T-cell (primary cell): ENCODE measurements at regions not wholly inside any gene's neighbourhood (a gene's known extent, or its start where the extent isn't known, plus 50 kb on each side); places are given as distances from the start of the nearest gene placed in this dataset.

Source experiments
- ATAC-seq, 4 experiments: fragments of 200-7000 bp in 3 of 4; fragments of 150-1000 bp in 1 of 4; cut with Tn5 transposase; replicated peaks in 1 of 4; 1 replicate in 3 of 4; 2 replicates in 1 of 4; pipeline ENCODE4 v1.10.0; 2021; ENCODE audit warnings: moderate library complexity in 3 of 4, mild to moderate bottlenecking in 2 of 4, moderate number of reproducible peaks in 1 of 4
- CTCF ChIA-PET, 2 donors: fragments of 300-600 bp; sonication (Branson Sonifier 250); formaldehyde crosslinking; loops; one replicate each; lab custom pipeline; 2022; ENCODE audit warnings: antibody characterized with exemption in 2 of 2; lab: Charles Lee
- POLR2A ChIA-PET, 2 donors: fragments of 300-600 bp; sonication (Branson Sonifier 250); formaldehyde crosslinking; loops; one replicate each; lab custom pipeline; 2022; ENCODE audit warnings: antibody characterized with exemption in 2 of 2; lab: Charles Lee
- DNase-seq, 35 experiments: peaks; one replicate each; pipeline versions ENCODE4 v3.0.0 to v3.0.0-alpha.2; 2013 to 2023
- H3K27ac ChIP-seq: one replicate; pipeline ENCODE4 v1.5.1; 2013; ENCODE audit warnings: low read length
- H3K27me3 ChIP-seq, 2 experiments: replicated peaks in 1 of 2; 1 replicate in 1 of 2; 2 replicates in 1 of 2; pipeline versions ENCODE4 v1.6.1 to v1.7.0; 2013; ENCODE audit warnings: low read length in 1 of 2, mixed read lengths in 1 of 2; ENCODE audit not compliant: control insufficient read depth in 2 of 2, insufficient read depth in 2 of 2; ENCODE audit errors: extremely low read depth in 1 of 2
- H3K36me3 ChIP-seq, 2 donors: 1 replicate in 1 of 2; 2 replicates in 1 of 2; pipeline versions ENCODE4 v1.6.1 to v1.7.0; 2013; ENCODE audit warnings: low read length in 1 of 2; ENCODE audit not compliant: control insufficient read depth in 2 of 2, insufficient read depth in 1 of 2; ENCODE audit errors: extremely low read depth in 1 of 2
- H3K4me1 ChIP-seq, 2 experiments: 1 replicate in 1 of 2; 2 replicates in 1 of 2; pipeline versions ENCODE4 v1.6.1 to v1.7.0; 2013; ENCODE audit warnings: low read length in 2 of 2, mixed read lengths in 1 of 2; ENCODE audit not compliant: insufficient read depth in 2 of 2, control insufficient read depth in 1 of 2; ENCODE audit errors: extremely low read depth in 1 of 2
- H3K4me3 ChIP-seq, 2 donors: 1 replicate in 1 of 2; 2 replicates in 1 of 2; pipeline versions ENCODE4 v1.5.1 to v1.7.0; 2013; ENCODE audit warnings: mild to moderate bottlenecking in 2 of 2, low read length in 1 of 2, moderate library complexity in 1 of 2; ENCODE audit not compliant: control insufficient read depth in 1 of 2; ENCODE audit errors: extremely low read depth in 1 of 2
- H3K9me3 ChIP-seq: 2 replicates; pipeline ENCODE4 v1.7.0; 2013
- H3K27ac Mint-ChIP-seq, 2 donors: one replicate each; pipeline ENCODE4 v1.8.0; 2020 to 2021; ENCODE audit warnings: mild to moderate bottlenecking in 2 of 2, mixed read lengths in 2 of 2
- H3K27me3 Mint-ChIP-seq, 2 donors: one replicate each; pipeline ENCODE4 v1.8.0; 2021 to 2022; ENCODE audit warnings: mixed read lengths in 2 of 2
- H3K36me3 Mint-ChIP-seq: one replicate; pipeline ENCODE4 v1.8.0; 2021; ENCODE audit warnings: mixed read lengths
- H3K4me1 Mint-ChIP-seq, 3 donors: one replicate each; pipeline ENCODE4 v1.8.0; 2020 to 2022; ENCODE audit warnings: mixed read lengths in 3 of 3, mild to moderate bottlenecking in 1 of 3
- H3K4me3 Mint-ChIP-seq, 3 donors: one replicate each; pipeline ENCODE4 v1.8.0; 2020 to 2022; ENCODE audit warnings: mild to moderate bottlenecking in 3 of 3, mixed read lengths in 3 of 3, moderate library complexity in 3 of 3
- H3K9me3 Mint-ChIP-seq, 3 donors: one replicate each; pipeline ENCODE4 v1.8.0; 2020 to 2022; ENCODE audit warnings: mixed read lengths in 3 of 3
- WGBS: methylation state at CpG from one replicate; pipeline ENCODE4 v1.1.5; 2013; ENCODE audit warnings: missing lambda C conversion rate; ENCODE audit not compliant: insufficient coverage; 5-methylcytosine and 5-hydroxymethylcytosine counted together

GRCh38 chr5:2371419-2371710, 380.1 kb downstream of the IRX2 start:
- WGBS: 89% methylated on average over 14 of the region's 14 CpGs
- Mint-ChIP-seq H3K4me1 (no peaks in the 10 kb centered on the region), H3K27me3 (no peaks in the 10 kb centered on the region), H3K36me3 (no peaks in the 10 kb centered on the region), H3K9me3 (peaks cover 4 to 15% (median 13%) of the 10 kb centered on the region in 3 donors), H3K4me3 (no peak overlapping the region), H3K27ac (no peak overlapping the region)
- ChIA-PET CTCF (no interaction called here), POLR2A (no interaction called here)
- no peaks in the 10 kb centered on the region for H3K36me3 ChIP-seq
- ATAC-seq (no peak), DNase-seq (no peak)
- H3K9me3 ChIP-seq: no peaks in the 10 kb centered on the region
- H3K4me1 ChIP-seq: no peaks in the 10 kb centered on the region
- no peak overlapping the region for H3K4me3 ChIP-seq
- H3K27me3 ChIP-seq: no peaks in the 10 kb centered on the region
- no peak overlapping the region for H3K27ac ChIP-seq

GRCh38 chr5:2370626-2371418, 380.7 kb downstream of the IRX2 start:
- whole genome bisulfite sequencing: 95% methylated on average over 13 of the region's 24 CpGs
- Histone ChIP-seq H3K27ac (no peak overlapping the region), H3K4me3 (no peak overlapping the region), H3K27me3 (no peaks in the 10 kb centered on the region), H3K4me1 (no peaks in the 10 kb centered on the region), H3K9me3 (no peaks in the 10 kb centered on the region), H3K36me3 (no peaks in the 10 kb centered on the region)
- no peaks in the 10 kb centered on the region for H3K4me1 Mint-ChIP-seq
- ChIA-PET POLR2A (no interaction called here), CTCF (no interaction called here)
- H3K4me3 Mint-ChIP-seq: no peak overlapping the region
- no peak for ATAC-seq
- no peaks in the 10 kb centered on the region for H3K36me3 Mint-ChIP-seq
- no peak for DNase-seq
- H3K9me3 Mint-ChIP-seq: peaks cover 4 to 15% (median 13%) of the 10 kb centered on the region in 3 donors
- H3K27me3 Mint-ChIP-seq: no peaks in the 10 kb centered on the region
- H3K27ac Mint-ChIP-seq: no peak overlapping the region

GRCh38 chr5:2369178-2369577, 382.3 kb downstream of the IRX2 start:
- ChIA-PET POLR2A (no interaction called here), CTCF (no interaction called here)
- Histone ChIP-seq H3K27me3 (peaks cover 0 to 5% of the 10 kb centered on the region in 2 experiments), H3K36me3 (no peaks in the 10 kb centered on the region), H3K9me3 (peaks cover 4% of the 10 kb centered on the region), H3K4me3 (no peak overlapping the region), H3K4me1 (no peaks in the 10 kb centered on the region), H3K27ac (no peak overlapping the region)
- ATAC-seq: no peak
- H3K27ac Mint-ChIP-seq: no peak overlapping the region
- no peaks in the 10 kb centered on the region for H3K36me3 Mint-ChIP-seq
- no peak for DNase-seq
- 88% methylated on average over 8 of the region's 8 CpGs for WGBS
- H3K9me3 Mint-ChIP-seq: peaks cover 6 to 21% (median 19%) of the 10 kb centered on the region in 3 donors
- no peak overlapping the region for H3K4me3 Mint-ChIP-seq
- peaks cover 0 to 4% of the 10 kb centered on the region in 2 donors for H3K27me3 Mint-ChIP-seq
- no peaks in the 10 kb centered on the region for H3K4me1 Mint-ChIP-seq

- ATAC-seq (no peak), DNase-seq (no peak)
- Histone ChIP-seq H3K27me3 (peaks cover 0 to 6% of the 10 kb centered on the region in 2 experiments), H3K27ac (no peak overlapping the region), H3K4me1 (no peaks in the 10 kb centered on the region), H3K9me3 (peaks cover 4% of the 10 kb centered on the region), H3K4me3 (no peak overlapping the region), H3K36me3 (no peaks in the 10 kb centered on the region)
- Mint-ChIP-seq H3K27me3 (peaks cover 0 to 4% of the 10 kb centered on the region in 2 donors), H3K36me3 (no peaks in the 10 kb centered on the region), H3K9me3 (peaks cover 6 to 20% (median 12%) of the 10 kb centered on the region in 3 donors), H3K4me1 (no peaks in the 10 kb centered on the region), H3K4me3 (no peak overlapping the region), H3K27ac (no peak overlapping the region)
- ChIA-PET CTCF (no interaction called here), POLR2A (no interaction called here)
- 54% methylated on average over 7 of the region's 9 CpGs for WGBS
These were observed 384.7 kb downstream of the IRX2 start for GRCh38 chr5:2366816-2367215.

- Histone ChIP-seq H3K27me3 (peaks cover 0 to 8% of the 10 kb centered on the region in 2 experiments), H3K27ac (no peak overlapping the region), H3K4me1 (no peaks in the 10 kb centered on the region), H3K36me3 (no peaks in the 10 kb centered on the region), H3K4me3 (no peak overlapping the region), H3K9me3 (no peaks in the 10 kb centered on the region)
- H3K9me3 Mint-ChIP-seq: peaks cover 0 to 6% (median 2%) of the 10 kb centered on the region in 3 donors
- H3K4me3 Mint-ChIP-seq: no peak overlapping the region
- CTCF ChIA-PET: no interaction called here
- no peaks in the 10 kb centered on the region for H3K4me1 Mint-ChIP-seq
- POLR2A ChIA-PET: no interaction called here
- DNase-seq: no peak
- H3K36me3 Mint-ChIP-seq: no peaks in the 10 kb centered on the region
- H3K27ac Mint-ChIP-seq: no peak overlapping the region
- H3K27me3 Mint-ChIP-seq: peaks cover 0 to 3% of the 10 kb centered on the region in 2 donors
- ATAC-seq: no peak
These were observed 394.2 kb downstream of the IRX2 start for GRCh38 chr5:2357309-2357708.

- peaks cover 0 to 3% of the 10 kb centered on the region in 2 donors for H3K27me3 Mint-ChIP-seq
- H3K4me3 Mint-ChIP-seq: no peak overlapping the region
- peaks cover 0 to 8% of the 10 kb centered on the region in 2 experiments for H3K27me3 ChIP-seq
- no peaks in the 10 kb centered on the region for H3K4me1 Mint-ChIP-seq
- no peak for ATAC-seq
- peaks cover 4 to 10% (median 4%) of the 10 kb centered on the region in 3 donors for H3K9me3 Mint-ChIP-seq
- no peaks in the 10 kb centered on the region for H3K4me1 ChIP-seq
- no peak overlapping the region for H3K4me3 ChIP-seq
- POLR2A ChIA-PET: no interaction called here
- H3K36me3 ChIP-seq: no peaks in the 10 kb centered on the region
- 65% methylated on average over 2 of the region's 2 CpGs for WGBS
- H3K36me3 Mint-ChIP-seq: no peaks in the 10 kb centered on the region
- DNase-seq: no peak
- H3K9me3 ChIP-seq: no peaks in the 10 kb centered on the region
- no peak overlapping the region for H3K27ac Mint-ChIP-seq
- CTCF ChIA-PET: no interaction called here
- no peak overlapping the region for H3K27ac ChIP-seq
These were observed 395.6 kb downstream of the IRX2 start for GRCh38 chr5:2355859-2356258.
